ENCODE measurements at regions not wholly inside any gene's neighbourhood (a gene's known extent, or its start where the extent isn't known, plus 50 kb on each side); places are given as distances from the start of the nearest gene placed in this dataset.

DNA sequence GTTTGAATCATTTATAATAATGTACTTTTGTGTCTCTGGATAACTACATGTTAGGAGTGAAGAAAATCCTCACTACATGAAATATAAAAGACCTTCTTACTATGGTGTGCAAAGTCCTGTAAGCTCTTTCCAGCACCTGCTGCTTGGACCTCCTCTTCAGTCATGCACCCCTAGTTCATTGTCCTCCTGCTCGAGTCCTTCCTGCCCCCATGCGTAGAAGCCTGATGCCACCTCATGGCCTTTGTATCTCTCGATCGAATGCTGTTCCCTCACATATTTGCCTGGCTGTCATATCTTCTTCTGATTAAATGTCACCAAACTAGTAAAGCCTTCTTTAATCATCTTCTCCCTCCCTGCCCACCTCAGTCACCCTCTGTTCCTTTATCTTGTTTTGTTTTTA, 49.9 kb upstream of the SUCLG2 start:
- no peak for DNase-seq (ENCODE audit: low read depth)
